ENCODE measurements at regions not wholly inside any gene's neighbourhood (a gene's known extent, or its start where the extent isn't known, plus 50 kb on each side); places are given as distances from the start of the nearest gene placed in this dataset.

DNA sequence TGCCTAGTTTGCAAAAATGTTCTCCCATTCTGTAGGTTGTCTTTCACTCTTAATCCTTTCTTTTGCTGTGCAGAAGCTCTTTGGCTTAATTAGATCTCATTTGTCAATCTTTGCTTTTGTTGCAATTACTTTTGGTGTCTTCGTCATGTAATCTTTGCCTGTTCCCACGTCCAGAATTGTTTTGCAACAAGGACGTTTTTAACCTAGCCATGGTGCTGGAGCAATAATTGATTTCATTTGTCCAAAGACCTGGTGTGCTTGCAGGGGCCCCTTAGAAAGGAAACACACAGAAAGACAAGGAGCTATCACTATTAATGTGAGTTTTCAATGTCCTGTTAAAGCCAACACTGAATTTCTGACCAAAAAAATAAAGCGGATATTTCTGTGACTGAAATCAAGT is 89.1 kb upstream of the GALNT15 start:
- TF ChIP-seq CTCF (IDR thresholded peaks at IDR 0.05): no peak
- no peak for TF ChIP-seq POLR2A (IDR thresholded peaks at IDR 0.05)
